ENCODE measurements at regions not wholly inside any gene's neighbourhood (a gene's known extent, or its start where the extent isn't known, plus 50 kb on each side); places are given as distances from the start of the nearest gene placed in this dataset.

DNA sequence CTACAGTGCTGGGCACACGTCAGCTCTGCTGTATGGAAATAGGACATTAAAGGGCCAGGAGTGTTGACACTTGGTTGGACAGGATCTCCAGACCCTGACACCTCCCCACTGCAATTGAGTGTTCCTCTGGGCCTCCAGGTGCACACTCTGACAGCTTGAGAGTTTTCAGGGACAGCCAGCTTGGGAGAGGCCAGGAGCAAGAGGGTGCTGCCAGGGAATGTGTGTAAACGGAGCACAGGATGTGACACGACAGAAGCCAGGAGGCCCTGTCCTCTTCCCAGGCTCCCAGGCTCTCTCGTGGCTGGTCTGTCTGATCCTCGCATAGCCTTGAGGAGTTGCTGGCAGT is 318.1 kb upstream of the HS6ST1 start:
- no peaks in the 10 kb centered on the region for H3K9me3 Mint-ChIP-seq (ENCODE audit: unreplicated experiment)
- CTCF ChIA-PET, result no interaction called here
- POLR2A ChIA-PET, result no interaction called here
- DNase-seq, result no peak
- H3K27ac Mint-ChIP-seq (ENCODE audit: unreplicated experiment), result no peak overlapping the region
- Histone ChIP-seq H3K36me3 (ENCODE audit: control insufficient read depth, insufficient read depth, low read length) (no peaks in the 10 kb centered on the region), H3K4me1 (no peaks in the 10 kb centered on the region), H3K9me3 (no peaks in the 10 kb centered on the region), H3K4me3 (ENCODE audit: low read depth, low read length) (no peak overlapping the region), H3K27me3 (replicated peaks; ENCODE audit: control insufficient read depth, insufficient read depth, low read length) (no peaks in the 10 kb centered on the region; the same call in 1 of the 2 replicates)
- BruUV-seq (replicated peaks), result no TSS peak
- H3K4me1 Mint-ChIP-seq (ENCODE audit: low read depth, unreplicated experiment), result no peaks in the 10 kb centered on the region
- no peak overlapping the region for H3K4me3 Mint-ChIP-seq (ENCODE audit: unreplicated experiment)
- no peaks in the 10 kb centered on the region for H3K36me3 Mint-ChIP-seq (ENCODE audit: insufficient read depth, unreplicated experiment)
- no peak for TF ChIP-seq CTCF (IDR thresholded peaks at IDR 0.05; ENCODE audit: insufficient read depth in 1 of 2, low read depth in 1 of 2, low read length in 1 of 2, severe bottlenecking in 1 of 2, unreplicated experiment in 1 of 2)
- H3K27me3 Mint-ChIP-seq (ENCODE audit: insufficient read depth, unreplicated experiment), result peaks cover 13% of the 10 kb centered on the region
- intact Hi-C loops (cut with micrococcal nuclease; ENCODE audit: unreplicated experiment), result no loop called here

DNA sequence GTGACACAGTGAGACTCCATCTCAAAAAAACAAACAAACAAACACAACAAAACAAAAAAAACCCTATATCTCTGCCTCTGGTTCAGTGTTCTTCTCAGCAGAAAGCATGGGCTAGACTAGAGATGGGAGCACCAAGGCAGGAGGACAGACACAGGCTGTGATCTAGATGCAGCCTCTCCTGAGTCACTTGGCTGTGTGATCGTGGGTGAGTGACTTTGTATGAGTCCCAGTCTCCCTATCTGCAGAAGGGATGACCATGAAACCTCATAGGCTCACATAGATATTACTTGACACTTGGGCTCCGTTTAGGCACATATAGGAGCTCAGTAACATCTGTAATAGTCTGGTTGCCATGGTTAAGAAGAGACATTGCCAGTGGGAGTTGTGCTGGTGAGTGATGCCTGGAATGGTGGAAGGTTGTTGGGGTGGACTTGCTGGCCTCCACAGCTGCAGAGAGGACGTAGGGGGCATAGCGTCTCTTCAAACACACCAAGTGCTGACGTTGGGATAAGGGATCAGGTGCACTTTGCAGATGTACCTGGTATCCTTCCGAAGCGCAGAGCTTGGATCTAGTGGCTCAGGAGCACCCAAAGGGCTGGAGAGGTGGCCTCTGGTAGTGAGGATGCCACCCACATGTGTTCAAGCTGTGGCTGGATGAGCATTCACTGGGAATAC is 318.9 kb upstream of the HS6ST1 start:
- no peak overlapping the region for H3K4me3 ChIP-seq (ENCODE audit: low read depth, low read length)
- H3K4me3 Mint-ChIP-seq (ENCODE audit: unreplicated experiment), result no peak overlapping the region
- peaks cover 7% of the 10 kb centered on the region for H3K27me3 Mint-ChIP-seq (ENCODE audit: insufficient read depth, unreplicated experiment)
- H3K9me3 ChIP-seq, result no peaks in the 10 kb centered on the region
- no peaks in the 10 kb centered on the region for H3K36me3 ChIP-seq (ENCODE audit: control insufficient read depth, insufficient read depth, low read length)
- no peaks in the 10 kb centered on the region for H3K9me3 Mint-ChIP-seq (ENCODE audit: unreplicated experiment)
- CTCF ChIA-PET, result no interaction called here
- H3K36me3 Mint-ChIP-seq (ENCODE audit: insufficient read depth, unreplicated experiment), result no peaks in the 10 kb centered on the region
- TF ChIP-seq CTCF (IDR thresholded peaks at IDR 0.05; ENCODE audit: insufficient read depth in 1 of 2, low read depth in 1 of 2, low read length in 1 of 2, severe bottlenecking in 1 of 2, unreplicated experiment in 1 of 2), result no peak
- no peak overlapping the region for H3K27ac Mint-ChIP-seq (ENCODE audit: unreplicated experiment)
- intact Hi-C loops (cut with micrococcal nuclease; ENCODE audit: unreplicated experiment), result no loop called here
- no peaks in the 10 kb centered on the region for H3K27me3 ChIP-seq (replicated peaks; ENCODE audit: control insufficient read depth, insufficient read depth, low read length)
- POLR2A ChIA-PET, result no interaction called here
- H3K4me1 Mint-ChIP-seq (ENCODE audit: low read depth, unreplicated experiment), result no peaks in the 10 kb centered on the region
- H3K4me1 ChIP-seq, result no peaks in the 10 kb centered on the region
- no TSS peak for BruUV-seq (replicated peaks)
- DNase-seq, result no peak

DNA sequence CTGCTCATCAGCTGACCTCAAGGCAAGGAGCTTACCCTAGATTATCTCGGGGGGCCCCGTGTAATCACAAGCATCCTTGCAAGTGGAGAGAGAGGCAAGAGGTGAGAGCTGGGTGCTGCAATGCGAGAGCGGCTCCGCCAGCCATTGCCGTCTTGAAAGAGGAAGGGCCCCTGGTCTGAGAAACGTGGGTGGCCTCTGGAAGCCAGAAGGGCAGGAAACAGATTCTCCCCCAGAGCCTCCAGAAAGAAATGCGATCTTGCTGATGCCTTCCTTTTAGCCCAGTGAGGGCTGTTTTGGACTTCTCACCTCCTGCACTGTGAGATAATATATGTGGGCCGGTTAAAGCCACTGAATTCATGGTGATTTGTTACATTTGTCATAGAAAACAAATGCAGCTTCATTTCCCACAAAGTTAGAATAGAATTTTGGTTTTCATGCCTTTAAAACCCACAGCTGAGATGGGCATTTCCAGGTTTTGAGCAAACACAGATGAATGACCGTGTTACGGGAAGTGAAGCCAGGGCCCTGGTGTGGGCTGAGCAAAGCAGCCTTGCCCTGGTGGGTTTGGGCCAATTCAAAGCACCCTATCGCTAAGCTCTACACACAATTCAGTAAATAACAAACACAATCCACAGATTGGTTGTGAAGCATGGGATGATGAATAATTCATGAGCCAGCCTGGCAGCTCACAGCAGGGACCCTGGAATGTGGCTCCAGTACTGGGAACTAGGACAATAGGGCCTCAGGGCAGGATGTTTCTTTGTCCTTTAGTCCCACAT is 319.9 kb upstream of the HS6ST1 start:
- Histone ChIP-seq H3K36me3 (ENCODE audit: control insufficient read depth, insufficient read depth, low read length) (no peaks in the 10 kb centered on the region), H3K4me1 (no peaks in the 10 kb centered on the region), H3K27me3 (replicated peaks; ENCODE audit: control insufficient read depth, insufficient read depth, low read length) (no peaks in the 10 kb centered on the region), H3K9me3 (no peaks in the 10 kb centered on the region), H3K4me3 (ENCODE audit: low read depth, low read length) (no peak overlapping the region)
- ChIA-PET POLR2A (no interaction called here), CTCF (no interaction called here)
- no peaks in the 10 kb centered on the region for H3K9me3 Mint-ChIP-seq (ENCODE audit: unreplicated experiment)
- no peak for DNase-seq
- intact Hi-C loops (cut with micrococcal nuclease; ENCODE audit: unreplicated experiment), result no loop called here
- no peaks in the 10 kb centered on the region for H3K36me3 Mint-ChIP-seq (ENCODE audit: insufficient read depth, unreplicated experiment)
- H3K4me3 Mint-ChIP-seq (ENCODE audit: unreplicated experiment), result no peak overlapping the region
- no peaks in the 10 kb centered on the region for H3K27me3 Mint-ChIP-seq (ENCODE audit: insufficient read depth, unreplicated experiment)
- no peaks in the 10 kb centered on the region for H3K4me1 Mint-ChIP-seq (ENCODE audit: low read depth, unreplicated experiment)
- no peak for TF ChIP-seq CTCF (IDR thresholded peaks at IDR 0.05; ENCODE audit: insufficient read depth in 1 of 2, low read depth in 1 of 2, low read length in 1 of 2, severe bottlenecking in 1 of 2, unreplicated experiment in 1 of 2)
- no peak overlapping the region for H3K27ac Mint-ChIP-seq (ENCODE audit: unreplicated experiment)
- no TSS peak for BruUV-seq (replicated peaks)

All from Caco-2 (cell line).